ENCODE measurements at regions not wholly inside any gene's neighbourhood (a gene's known extent, or its start where the extent isn't known, plus 50 kb on each side); places are given as distances from the start of the nearest gene placed in this dataset.

DNA sequence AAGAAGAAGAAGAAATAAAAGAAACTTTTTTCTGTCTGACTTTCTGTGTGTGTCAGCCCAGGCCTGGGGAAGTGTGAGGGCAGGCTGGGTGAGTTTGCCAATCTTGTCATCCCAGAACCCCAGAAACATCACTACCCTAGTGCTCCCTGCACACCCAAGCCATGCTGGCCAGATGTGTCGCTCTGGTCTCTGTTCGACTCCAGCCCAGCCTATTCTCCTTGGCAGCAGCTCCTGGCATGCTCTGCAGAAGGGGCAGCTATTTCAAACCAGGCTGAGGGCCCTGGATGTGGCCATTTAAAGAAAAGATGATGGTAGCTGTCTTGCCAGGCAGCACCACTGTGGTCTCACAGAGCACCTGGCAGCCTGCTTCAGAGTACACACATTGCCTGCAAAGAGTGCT is 334.1 kb downstream of the RPS24 start:
- H3K36me3 ChIP-seq (ENCODE audit: low read depth) = no peaks in the 10 kb centered on the region
- intact Hi-C loops (cut with micrococcal nuclease; ENCODE audit: unreplicated experiment) = no loop called here
- H3K4me2 ChIP-seq = no peak overlapping the region
- H3K27me3 ChIP-seq (ENCODE audit: insufficient read depth, low read depth) = peaks cover 68% of the 10 kb centered on the region
- no peaks in the 10 kb centered on the region for H3K9me2 ChIP-seq (ENCODE audit: insufficient read depth)
- no peak overlapping the region for H2AFZ ChIP-seq
- POLR2A ChIA-PET (ENCODE audit: unreplicated experiment) = interaction anchor here (0.9 kb wide), 1 partner anchor 210 kb away, joined by 6 read pairs; no protein-coding TSS in a partner anchor
- H3K9me3 ChIP-seq (ENCODE audit: insufficient read depth, low read depth) = no peaks in the 10 kb centered on the region
- TF ChIP-seq, protein P1, sequence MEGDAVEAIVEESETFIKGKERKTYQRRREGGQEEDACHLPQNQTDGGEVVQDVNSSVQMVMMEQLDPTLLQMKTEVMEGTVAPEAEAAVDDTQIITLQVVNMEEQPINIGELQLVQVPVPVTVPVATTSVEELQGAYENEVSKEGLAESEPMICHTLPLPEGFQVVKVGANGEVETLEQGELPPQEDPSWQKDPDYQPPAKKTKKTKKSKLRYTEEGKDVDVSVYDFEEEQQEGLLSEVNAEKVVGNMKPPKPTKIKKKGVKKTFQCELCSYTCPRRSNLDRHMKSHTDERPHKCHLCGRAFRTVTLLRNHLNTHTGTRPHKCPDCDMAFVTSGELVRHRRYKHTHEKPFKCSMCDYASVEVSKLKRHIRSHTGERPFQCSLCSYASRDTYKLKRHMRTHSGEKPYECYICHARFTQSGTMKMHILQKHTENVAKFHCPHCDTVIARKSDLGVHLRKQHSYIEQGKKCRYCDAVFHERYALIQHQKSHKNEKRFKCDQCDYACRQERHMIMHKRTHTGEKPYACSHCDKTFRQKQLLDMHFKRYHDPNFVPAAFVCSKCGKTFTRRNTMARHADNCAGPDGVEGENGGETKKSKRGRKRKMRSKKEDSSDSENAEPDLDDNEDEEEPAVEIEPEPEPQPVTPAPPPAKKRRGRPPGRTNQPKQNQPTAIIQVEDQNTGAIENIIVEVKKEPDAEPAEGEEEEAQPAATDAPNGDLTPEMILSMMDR (conservative IDR thresholded peaks at IDR 0.05) = no peak
- TF ChIP-seq EZH2 (IDR thresholded peaks at IDR 0.05; ENCODE audit: low read depth) = no peak
- no peaks in the 10 kb centered on the region for H3K79me2 ChIP-seq (ENCODE audit: low read depth)
- H3F3A ChIP-seq (ENCODE audit: insufficient read depth, low read depth) = no peaks in the 10 kb centered on the region
- no peaks in the 10 kb centered on the region for H4K20me1 ChIP-seq (ENCODE audit: insufficient read depth)
- CTCF ChIA-PET = no interaction called here
- BruUV-seq (replicated peaks) = no TSS peak
- no peak overlapping the region for H3K27ac ChIP-seq
- no peak for DNase-seq
- H3K4me3 ChIP-seq = no peak overlapping the region
- H3K4me1 ChIP-seq (replicated peaks; ENCODE audit: insufficient read depth) = no peaks in the 10 kb centered on the region

DNA sequence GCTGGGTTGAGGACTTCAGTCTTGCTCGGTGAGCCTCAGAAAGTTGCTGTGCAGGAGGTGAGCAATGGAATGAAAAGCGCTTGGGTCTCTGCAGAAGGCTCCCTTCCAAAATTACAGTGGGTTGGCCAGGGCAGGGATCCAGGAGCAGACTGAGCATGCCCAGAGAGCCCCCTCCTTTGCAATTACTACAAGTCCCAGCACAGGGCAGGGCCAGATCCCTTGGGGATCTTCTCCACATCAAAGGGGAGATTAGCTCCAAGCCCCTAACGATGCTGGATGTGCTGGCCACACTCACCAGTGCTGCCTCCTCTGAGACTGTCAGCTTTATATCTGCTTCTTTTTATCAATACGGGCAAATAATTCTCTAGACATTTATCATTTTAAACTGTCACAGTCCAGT is 337.5 kb downstream of the RPS24 start:
- Histone ChIP-seq H3K4me1 (replicated peaks; ENCODE audit: insufficient read depth) (no peaks in the 10 kb centered on the region), H3F3A (ENCODE audit: insufficient read depth, low read depth) (no peaks in the 10 kb centered on the region), H3K4me3 (no peak overlapping the region), H3K27me3 (ENCODE audit: insufficient read depth, low read depth) (peaks cover 54% of the 10 kb centered on the region), H4K20me1 (ENCODE audit: insufficient read depth) (no peaks in the 10 kb centered on the region), H3K79me2 (ENCODE audit: low read depth) (no peaks in the 10 kb centered on the region), H3K4me2 (no peak overlapping the region), H3K36me3 (ENCODE audit: low read depth) (no peaks in the 10 kb centered on the region), H3K9me3 (ENCODE audit: insufficient read depth, low read depth) (no peaks in the 10 kb centered on the region), H3K27ac (no peak overlapping the region), H3K9me2 (ENCODE audit: insufficient read depth) (no peaks in the 10 kb centered on the region), H2AFZ (no peak overlapping the region)
- DNase-seq = no peak
- intact Hi-C loops (cut with micrococcal nuclease; ENCODE audit: unreplicated experiment) = no loop called here
- TF ChIP-seq, protein P1 (conservative IDR thresholded peaks at IDR 0.05) = no peak
- no peak for TF ChIP-seq EZH2 (IDR thresholded peaks at IDR 0.05; ENCODE audit: low read depth)
- no TSS peak for BruUV-seq (replicated peaks)
- POLR2A ChIA-PET (ENCODE audit: unreplicated experiment) = no interaction called here
- CTCF ChIA-PET = no interaction called here

DNA sequence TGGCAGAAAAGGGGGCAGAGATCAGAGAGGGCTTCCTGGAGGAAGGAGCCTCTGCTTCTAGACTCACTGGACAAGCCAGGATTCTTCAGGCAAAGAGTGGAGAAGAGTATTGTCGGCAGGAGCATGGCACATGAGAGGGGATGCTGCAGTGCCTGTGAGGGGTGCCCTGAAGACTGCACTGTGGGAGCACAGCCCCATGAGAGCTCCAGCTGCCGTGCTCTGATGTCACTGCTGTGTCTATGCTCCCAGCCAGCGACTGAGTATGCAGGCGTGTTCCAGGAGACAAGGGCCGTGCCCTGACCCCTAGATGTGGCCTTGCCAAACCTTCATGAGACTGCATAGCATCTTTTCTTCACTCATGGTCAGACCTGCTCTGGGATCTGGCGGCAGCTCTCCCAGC is 339.1 kb downstream of the RPS24 start:
- intact Hi-C loops (cut with micrococcal nuclease; ENCODE audit: unreplicated experiment) = no loop called here
- Histone ChIP-seq H3K4me1 (replicated peaks; ENCODE audit: insufficient read depth) (no peaks in the 10 kb centered on the region), H2AFZ (no peak overlapping the region), H3K27me3 (ENCODE audit: insufficient read depth, low read depth) (peaks cover 38% of the 10 kb centered on the region), H3F3A (ENCODE audit: insufficient read depth, low read depth) (no peaks in the 10 kb centered on the region), H3K27ac (no peak overlapping the region), H3K36me3 (ENCODE audit: low read depth) (no peaks in the 10 kb centered on the region), H3K4me2 (no peak overlapping the region), H3K9me3 (ENCODE audit: insufficient read depth, low read depth) (no peaks in the 10 kb centered on the region), H3K79me2 (ENCODE audit: low read depth) (no peaks in the 10 kb centered on the region), H4K20me1 (ENCODE audit: insufficient read depth) (no peaks in the 10 kb centered on the region), H3K4me3 (no peak overlapping the region), H3K9me2 (ENCODE audit: insufficient read depth) (no peaks in the 10 kb centered on the region)
- no TSS peak for BruUV-seq (replicated peaks)
- TF ChIP-seq, protein P1 (conservative IDR thresholded peaks at IDR 0.05) = no peak
- no peak for TF ChIP-seq EZH2 (IDR thresholded peaks at IDR 0.05; ENCODE audit: low read depth)
- POLR2A ChIA-PET (ENCODE audit: unreplicated experiment) = no interaction called here
- CTCF ChIA-PET = no interaction called here
- DNase-seq = no peak

All from PC-9 (cell line).